Fibroblast of the aortic adventitia (primary cell): ENCODE measurements at regions not wholly inside any gene's neighbourhood (a gene's known extent, or its start where the extent isn't known, plus 50 kb on each side); places are given as distances from the start of the nearest gene placed in this dataset.
A peak's percentile ranks its signal among the peaks of the same experiment; 100 is the strongest.

ENCODE experiments used
- DNase-seq: peaks from one replicate; pipeline ENCODE4 v3.0.0-alpha.2; 2010; ENCODE audit warnings: low read depth
- H3K4me3 ChIP-seq: 2 replicates; pipeline ENCODE4 v1.5.1; 2011; ENCODE audit warnings: low read depth, mild to moderate bottlenecking, control low read depth, low read length, moderate library complexity
- CTCF ChIP-seq: IDR thresholded peaks from 2 replicates; pipeline ENCODE4 v1.5.1; 2011; ENCODE audit warnings: mild to moderate bottlenecking, low read length, control low read depth, inconsistent platforms; ENCODE audit not compliant: insufficient read depth

GRCh38 chr7:55280031-55280454, 85.1 kb upstream of the LANCL2 start:
- DNase-seq: peak; percentile 83
- TF ChIP-seq CTCF: peak; percentile 64
- H3K4me3 ChIP-seq: no peak overlapping the region

- TF ChIP-seq CTCF: no peak
- H3K4me3 ChIP-seq: no peak overlapping the region
- DNase-seq: no peak
Measured at GRCh38 chr7:55285665-55286064, 79.5 kb upstream of the LANCL2 start.

- H3K4me3 ChIP-seq: no peak overlapping the region
- no peak for TF ChIP-seq CTCF
- no peak for DNase-seq
Measured at GRCh38 chr7:55286666-55287065, 78.5 kb upstream of the LANCL2 start.

GRCh38 chr7:55288070-55288824, 76.9 kb upstream of the LANCL2 start:
- no peak for TF ChIP-seq CTCF
- no peak for DNase-seq
- no peak overlapping the region for H3K4me3 ChIP-seq

GRCh38 chr7:55296070-55296469, 69.1 kb upstream of the LANCL2 start:
- TF ChIP-seq CTCF: no peak
- DNase-seq: no peak
- no peak overlapping the region for H3K4me3 ChIP-seq

- H3K4me3 ChIP-seq: no peak overlapping the region
- no peak for DNase-seq
- TF ChIP-seq CTCF: no peak
Measured at GRCh38 chr7:55299273-55299967, 65.7 kb upstream of the LANCL2 start.
